CD4-positive, alpha-beta T cell (primary cell): ENCODE measurements at regions not wholly inside any gene's neighbourhood (a gene's known extent, or its start where the extent isn't known, plus 50 kb on each side); places are given as distances from the start of the nearest gene placed in this dataset.

Experiments
- ATAC-seq: fragments of 200-7000 bp; cut with Tn5 transposase; one replicate; pipeline ENCODE4 v1.10.0; 2022; ENCODE audit warnings: mild to moderate bottlenecking; ENCODE audit not compliant: poor library complexity
- CTCF ChIA-PET: fragments of 350-600 bp; sonication (Branson Sonifier 250); formaldehyde crosslinking; loops from one replicate; lab custom pipeline; 2021; ENCODE audit warnings: antibody characterized with exemption, inconsistent platforms; lab: Charles Lee
- POLR2A ChIA-PET: fragments of 350-600 bp; sonication (Branson Sonifier 250); formaldehyde crosslinking; loops from one replicate; lab custom pipeline; 2021; ENCODE audit warnings: antibody characterized with exemption, inconsistent platforms; lab: Charles Lee
- DNase-seq, 14 experiments: peaks; one replicate each; pipeline ENCODE4 v3.0.0-alpha.2; 2013 to 2020; ENCODE audit warnings: mixed read lengths in 2 of 14
- H3K27ac ChIP-seq, 2 donors: one replicate each; pipeline versions ENCODE4 v1.5.1 to v1.7.0; 2013; ENCODE audit warnings: low read length in 2 of 2, low read depth in 1 of 2, mild to moderate bottlenecking in 1 of 2
- H3K27me3 ChIP-seq, 2 experiments: 1 replicate in 1 of 2; 2 replicates in 1 of 2; pipeline versions ENCODE4 v1.6.1 to v1.7.0; 2013; ENCODE audit warnings: low read length in 2 of 2, control low read depth in 1 of 2, mild to moderate bottlenecking in 1 of 2, moderate library complexity in 1 of 2; ENCODE audit not compliant: insufficient read depth in 2 of 2, control insufficient read depth in 1 of 2
- H3K36me3 ChIP-seq: one replicate; pipeline ENCODE4 v1.6.1; 2013; ENCODE audit warnings: low read length, control low read depth; ENCODE audit not compliant: insufficient read depth
- H3K4me1 ChIP-seq: one replicate; pipeline ENCODE4 v1.6.1; 2013; ENCODE audit warnings: low read length, control low read depth; ENCODE audit not compliant: insufficient read depth
- H3K4me3 ChIP-seq: one replicate; pipeline ENCODE4 v1.5.1; 2013; ENCODE audit warnings: mild to moderate bottlenecking, low read length, moderate library complexity
- H3K9me3 ChIP-seq, 2 experiments: 1 replicate in 1 of 2; 2 replicates in 1 of 2; pipeline versions ENCODE4 v1.6.1 to v1.7.0; 2013; ENCODE audit warnings: low read length in 2 of 2, mild to moderate bottlenecking in 2 of 2, control low read depth in 1 of 2, moderate library complexity in 1 of 2; ENCODE audit not compliant: control insufficient read depth in 1 of 2, insufficient read depth in 1 of 2
- H3K27ac Mint-ChIP-seq: one replicate; pipeline ENCODE4 v1.8.0; 2020; ENCODE audit warnings: mixed read lengths
- H3K27me3 Mint-ChIP-seq: one replicate; pipeline ENCODE4 v1.8.0; 2021; ENCODE audit warnings: mixed read lengths
- H3K36me3 Mint-ChIP-seq: one replicate; pipeline ENCODE4 v1.8.0; 2021; ENCODE audit warnings: low read depth, mixed read lengths
- H3K4me1 Mint-ChIP-seq: one replicate; pipeline ENCODE4 v1.8.0; 2021; ENCODE audit warnings: low read depth, mixed read lengths
- H3K4me3 Mint-ChIP-seq: one replicate; pipeline ENCODE4 v1.8.0; 2020; ENCODE audit warnings: mild to moderate bottlenecking, mixed read lengths
- H3K9me3 Mint-ChIP-seq: one replicate; pipeline ENCODE4 v1.8.0; 2020; ENCODE audit warnings: mixed read lengths
- CTCF ChIP-seq: fragments of 200-600 bp; IDR thresholded peaks from one replicate; pipeline ENCODE4 v1.8.0; 2022; ENCODE audit warnings: antibody characterized with exemption, mild to moderate bottlenecking
- intact Hi-C, 2 experiments: fragments of 100-400 bp; cut with DNase I in 1 of 2; cut with micrococcal nuclease in 1 of 2; formaldehyde crosslinking; loops; one replicate each; pipeline versions ENCODE4 v1.15.1 to v1.9.0; 2023 to 2025; cut with DNase I, micrococcal nuclease

DNA sequence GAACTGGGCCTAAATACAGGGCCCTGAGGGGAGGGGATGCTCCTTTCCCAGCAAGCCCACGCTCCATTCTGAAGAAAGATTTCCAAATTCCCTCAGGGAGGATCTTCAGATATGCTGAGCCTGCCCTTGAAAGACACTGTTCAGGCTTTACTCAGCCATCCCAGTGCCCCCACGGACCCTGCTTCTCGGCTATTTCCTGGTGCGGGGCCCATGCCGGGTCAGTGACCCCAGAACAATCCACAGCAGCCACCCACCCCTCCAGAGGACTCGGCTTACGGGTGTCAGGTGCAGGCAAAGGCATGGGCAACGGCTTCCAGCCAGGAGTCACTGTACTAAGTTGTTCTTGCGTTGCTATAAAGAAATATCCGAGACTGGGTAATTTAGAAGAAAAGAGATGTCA, 137.1 kb downstream of the OAT start:
- Mint-ChIP-seq H3K9me3 (no peaks in the 10 kb centered on the region), H3K36me3 (no peaks in the 10 kb centered on the region), H3K27me3 (no peaks in the 10 kb centered on the region), H3K4me3 (no peak overlapping the region), H3K4me1 (no peaks in the 10 kb centered on the region), H3K27ac (no peak overlapping the region)
- Histone ChIP-seq H3K27ac (no peak overlapping the region), H3K4me1 (no peaks in the 10 kb centered on the region), H3K4me3 (no peak overlapping the region), H3K36me3 (no peaks in the 10 kb centered on the region), H3K9me3 (peaks cover 0 to 8% of the 10 kb centered on the region in 2 experiments), H3K27me3 (peaks cover 0 to 3% of the 10 kb centered on the region in 2 experiments)
- CTCF ChIA-PET: no interaction called here
- no peak for TF ChIP-seq CTCF
- intact Hi-C loops: no loop called here
- POLR2A ChIA-PET: no interaction called here
- ATAC-seq (no peak), DNase-seq (no peak)

DNA sequence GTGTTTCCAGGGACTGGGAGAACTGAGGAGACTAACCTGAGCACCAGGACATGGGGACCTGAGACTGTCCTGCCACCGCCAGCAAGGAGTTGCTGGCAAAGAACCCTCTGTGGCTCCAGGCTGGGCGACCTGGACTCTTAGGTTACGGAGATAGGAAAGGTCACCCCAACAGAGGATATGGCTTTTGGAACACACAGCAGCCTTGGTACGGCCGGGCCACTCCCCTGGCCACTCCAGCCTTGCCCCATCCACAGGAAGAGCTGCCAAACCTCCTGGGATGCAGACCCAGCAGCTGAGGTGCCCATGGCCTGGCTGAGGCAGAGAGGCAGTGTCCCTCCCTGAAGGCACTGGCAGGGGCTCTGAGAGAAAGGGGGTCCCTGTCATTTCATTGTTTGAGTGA, 137.8 kb downstream of the OAT start:
- no peaks in the 10 kb centered on the region for H3K36me3 Mint-ChIP-seq
- no peak for ATAC-seq
- no peak for TF ChIP-seq CTCF
- no peak overlapping the region for H3K27ac ChIP-seq
- H3K4me1 Mint-ChIP-seq: no peaks in the 10 kb centered on the region
- no peak overlapping the region for H3K4me3 Mint-ChIP-seq
- H3K27me3 ChIP-seq: peaks cover 0 to 3% of the 10 kb centered on the region in 2 experiments
- POLR2A ChIA-PET: no interaction called here
- intact Hi-C loops: no loop called here
- peaks cover 0 to 8% of the 10 kb centered on the region in 2 experiments for H3K9me3 ChIP-seq
- no peaks in the 10 kb centered on the region for H3K27me3 Mint-ChIP-seq
- H3K9me3 Mint-ChIP-seq: no peaks in the 10 kb centered on the region
- H3K27ac Mint-ChIP-seq: no peak overlapping the region
- no peak for DNase-seq
- H3K4me1 ChIP-seq: no peaks in the 10 kb centered on the region
- no peaks in the 10 kb centered on the region for H3K36me3 ChIP-seq
- CTCF ChIA-PET: no interaction called here
- H3K4me3 ChIP-seq: no peak overlapping the region

DNA sequence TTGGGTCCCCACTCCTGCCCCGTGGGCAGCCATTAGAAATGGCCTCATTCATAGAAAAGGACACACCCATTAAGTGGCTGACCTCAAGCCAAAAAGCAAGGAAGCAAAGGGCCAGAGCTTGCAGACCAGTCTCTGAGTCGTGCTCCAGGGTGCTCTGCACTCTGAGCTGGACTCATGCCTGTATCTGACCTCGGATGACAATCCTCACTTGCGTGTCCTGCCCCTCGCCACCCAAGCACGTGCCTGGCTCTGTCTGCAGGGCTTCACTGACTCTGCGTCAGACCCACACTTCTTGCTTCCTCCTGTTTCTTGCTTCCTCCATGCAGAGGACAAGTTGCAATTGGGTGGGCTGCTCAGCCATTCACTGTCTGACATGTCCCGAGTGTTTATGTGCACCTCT, 138.8 kb downstream of the OAT start:
- TF ChIP-seq CTCF: no peak
- Histone ChIP-seq H3K4me3 (no peak overlapping the region), H3K4me1 (no peaks in the 10 kb centered on the region), H3K27me3 (peaks cover 0 to 3% of the 10 kb centered on the region in 2 experiments), H3K27ac (no peak overlapping the region), H3K36me3 (no peaks in the 10 kb centered on the region), H3K9me3 (peaks cover 0 to 8% of the 10 kb centered on the region in 2 experiments)
- intact Hi-C loops: no loop called here
- Mint-ChIP-seq H3K9me3 (no peaks in the 10 kb centered on the region), H3K36me3 (no peaks in the 10 kb centered on the region), H3K4me1 (no peaks in the 10 kb centered on the region), H3K27ac (no peak overlapping the region), H3K27me3 (no peaks in the 10 kb centered on the region), H3K4me3 (no peak overlapping the region)
- no peak for ATAC-seq
- ChIA-PET POLR2A (no interaction called here), CTCF (no interaction called here)
- DNase-seq: peak in 2 of 14 experiments; percentile 20 to 49
